Mucosa of rectum (tissue), 2 donors: ENCODE measurements at regions not wholly inside any gene's neighbourhood (a gene's known extent, or its start where the extent isn't known, plus 50 kb on each side); places are given as distances from the start of the nearest gene placed in this dataset.

ENCODE experiments used
- H3K27ac ChIP-seq, 2 donors: one replicate each; pipeline ENCODE4 v1.7.0; 2013; ENCODE audit warnings: inconsistent platforms in 2 of 2, low read depth in 2 of 2, low read length in 2 of 2
- H3K27me3 ChIP-seq, 2 donors: one replicate each; pipeline ENCODE4 v1.7.0; 2013; ENCODE audit warnings: low read length in 2 of 2; ENCODE audit not compliant: control insufficient read depth in 2 of 2, insufficient read depth in 2 of 2
- H3K36me3 ChIP-seq, 2 donors: one replicate each; pipeline ENCODE4 v1.7.0; 2013; ENCODE audit warnings: low read length in 2 of 2; ENCODE audit not compliant: control insufficient read depth in 2 of 2, insufficient read depth in 2 of 2
- H3K4me1 ChIP-seq, 2 donors: one replicate each; pipeline ENCODE4 v1.7.0; 2013; ENCODE audit warnings: low read length in 2 of 2, mild to moderate bottlenecking in 1 of 2; ENCODE audit not compliant: control insufficient read depth in 2 of 2, insufficient read depth in 2 of 2
- H3K4me3 ChIP-seq, 2 donors: one replicate each; pipeline ENCODE4 v1.7.0; 2013; ENCODE audit warnings: low read length in 2 of 2
- H3K9ac ChIP-seq, 2 donors: one replicate each; pipeline ENCODE4 v1.7.0; 2013; ENCODE audit warnings: low read length in 2 of 2, low read depth in 1 of 2, mild to moderate bottlenecking in 1 of 2
- H3K9me3 ChIP-seq, 2 donors: one replicate each; pipeline ENCODE4 v1.7.0; 2013; ENCODE audit warnings: low read length in 2 of 2; ENCODE audit not compliant: control insufficient read depth in 2 of 2
- donor health status: healthy.
- donor health status: Normal muscosa, but diverticular disease.

- no peak overlapping the region for H3K4me3 ChIP-seq
- H3K4me1 ChIP-seq = peaks cover 0 to 7% of the 10 kb centered on the region in 2 donors
- H3K36me3 ChIP-seq = no peaks in the 10 kb centered on the region
- no peaks in the 10 kb centered on the region for H3K27me3 ChIP-seq
- no peak overlapping the region for H3K27ac ChIP-seq
- H3K9me3 ChIP-seq = no peaks in the 10 kb centered on the region
- H3K9ac ChIP-seq = no peak overlapping the region
Measured at GRCh38 chr13:68066879-68067513, 836.9 kb upstream of the PCDH9 start.

GRCh38 chr13:68064001-68064770 is 834.0 kb upstream of the PCDH9 start:
- Histone ChIP-seq H3K4me1 (peaks cover 0 to 7% of the 10 kb centered on the region in 2 donors), H3K9ac (no peak overlapping the region), H3K27ac (no peak overlapping the region), H3K4me3 (no peak overlapping the region), H3K36me3 (no peaks in the 10 kb centered on the region), H3K9me3 (no peaks in the 10 kb centered on the region), H3K27me3 (no peaks in the 10 kb centered on the region)

- Histone ChIP-seq H3K4me1 (peaks cover 0 to 7% of the 10 kb centered on the region in 2 donors), H3K27me3 (no peaks in the 10 kb centered on the region), H3K36me3 (no peaks in the 10 kb centered on the region), H3K9me3 (no peaks in the 10 kb centered on the region), H3K9ac (no peak overlapping the region), H3K27ac (no peak overlapping the region), H3K4me3 (no peak overlapping the region)
Measured at GRCh38 chr13:68063181-68063580, 833.0 kb upstream of the PCDH9 start.

- H3K4me3 ChIP-seq = no peak overlapping the region
- H3K9me3 ChIP-seq = no peaks in the 10 kb centered on the region
- H3K27me3 ChIP-seq = no peaks in the 10 kb centered on the region
- H3K27ac ChIP-seq = no peak overlapping the region
- no peak overlapping the region for H3K9ac ChIP-seq
- no peaks in the 10 kb centered on the region for H3K36me3 ChIP-seq
- H3K4me1 ChIP-seq = no peaks in the 10 kb centered on the region
Measured at GRCh38 chr13:68057836-68058235, 827.7 kb upstream of the PCDH9 start.

GRCh38 chr13:68056816-68057710 is 826.9 kb upstream of the PCDH9 start:
- Histone ChIP-seq H3K9ac (no peak overlapping the region), H3K9me3 (no peaks in the 10 kb centered on the region), H3K36me3 (no peaks in the 10 kb centered on the region), H3K4me3 (no peak overlapping the region), H3K27me3 (no peaks in the 10 kb centered on the region), H3K4me1 (no peaks in the 10 kb centered on the region), H3K27ac (no peak overlapping the region)

GRCh38 chr13:68051910-68052309 is 821.8 kb upstream of the PCDH9 start:
- Histone ChIP-seq H3K9me3 (no peaks in the 10 kb centered on the region), H3K4me3 (no peak overlapping the region), H3K27me3 (no peaks in the 10 kb centered on the region), H3K27ac (no peak overlapping the region), H3K4me1 (no peaks in the 10 kb centered on the region), H3K36me3 (no peaks in the 10 kb centered on the region), H3K9ac (no peak overlapping the region)

GRCh38 chr13:68050761-68051160 is 820.6 kb upstream of the PCDH9 start:
- Histone ChIP-seq H3K27ac (no peak overlapping the region), H3K4me3 (no peak overlapping the region), H3K4me1 (no peaks in the 10 kb centered on the region), H3K9me3 (no peaks in the 10 kb centered on the region), H3K36me3 (no peaks in the 10 kb centered on the region), H3K9ac (no peak overlapping the region), H3K27me3 (no peaks in the 10 kb centered on the region)

- Histone ChIP-seq H3K9ac (no peak overlapping the region), H3K4me1 (no peaks in the 10 kb centered on the region), H3K27ac (no peak overlapping the region), H3K9me3 (no peaks in the 10 kb centered on the region), H3K27me3 (no peaks in the 10 kb centered on the region), H3K4me3 (no peak overlapping the region), H3K36me3 (no peaks in the 10 kb centered on the region)
Measured at GRCh38 chr13:68048802-68049359, 818.7 kb upstream of the PCDH9 start.

- H3K27me3 ChIP-seq = no peaks in the 10 kb centered on the region
- no peaks in the 10 kb centered on the region for H3K36me3 ChIP-seq
- H3K4me3 ChIP-seq = no peak overlapping the region
Measured at GRCh38 chr13:68047889-68048288, 817.8 kb upstream of the PCDH9 start.

GRCh38 chr13:68046903-68047302 is 816.8 kb upstream of the PCDH9 start:
- no peak overlapping the region for H3K9ac ChIP-seq
- H3K36me3 ChIP-seq = no peaks in the 10 kb centered on the region
- no peaks in the 10 kb centered on the region for H3K4me1 ChIP-seq
- H3K4me3 ChIP-seq = no peak overlapping the region
- no peaks in the 10 kb centered on the region for H3K9me3 ChIP-seq
- H3K27me3 ChIP-seq = no peaks in the 10 kb centered on the region
- no peak overlapping the region for H3K27ac ChIP-seq

More at GRCh38 chr13:68047889-68048288, 817.8 kb upstream of the PCDH9 start:
- H3K9ac ChIP-seq = no peak overlapping the region
- H3K27ac ChIP-seq = no peak overlapping the region
- no peaks in the 10 kb centered on the region for H3K9me3 ChIP-seq
- H3K4me1 ChIP-seq = no peaks in the 10 kb centered on the region
